ENCODE measurements at regions not wholly inside any gene's neighbourhood (a gene's known extent, or its start where the extent isn't known, plus 50 kb on each side); places are given as distances from the start of the nearest gene placed in this dataset.

DNA sequence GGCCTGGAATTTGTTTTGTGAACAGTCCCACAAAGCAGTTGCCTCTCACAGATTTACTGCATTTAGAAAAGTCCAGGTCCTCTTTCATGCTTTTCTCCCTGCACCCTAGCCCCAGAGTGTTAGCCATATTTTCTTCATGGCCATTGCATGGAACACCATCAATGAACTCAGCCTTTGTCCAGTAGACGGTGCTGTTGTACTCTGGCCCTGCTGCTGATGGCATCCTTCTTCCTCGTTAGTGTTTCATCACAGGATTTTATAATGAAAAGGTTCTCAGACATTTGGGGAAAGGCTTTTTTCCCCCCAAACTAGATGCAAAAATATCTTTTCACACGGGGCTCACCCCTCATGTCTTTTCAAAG, 93.0 kb upstream of the SLC25A13 start:
- Histone ChIP-seq H3K4me3 (no peak overlapping the region), H3K9me3 (ENCODE audit: low read depth) (no peaks in the 10 kb centered on the region), H3K36me3 (no peaks in the 10 kb centered on the region), H3K27me3 (no peaks in the 10 kb centered on the region), H3K27ac (no peak overlapping the region), H3K4me1 (ENCODE audit: low read depth) (peaks cover 10% of the 10 kb centered on the region)
- TF ChIP-seq, protein P1, sequence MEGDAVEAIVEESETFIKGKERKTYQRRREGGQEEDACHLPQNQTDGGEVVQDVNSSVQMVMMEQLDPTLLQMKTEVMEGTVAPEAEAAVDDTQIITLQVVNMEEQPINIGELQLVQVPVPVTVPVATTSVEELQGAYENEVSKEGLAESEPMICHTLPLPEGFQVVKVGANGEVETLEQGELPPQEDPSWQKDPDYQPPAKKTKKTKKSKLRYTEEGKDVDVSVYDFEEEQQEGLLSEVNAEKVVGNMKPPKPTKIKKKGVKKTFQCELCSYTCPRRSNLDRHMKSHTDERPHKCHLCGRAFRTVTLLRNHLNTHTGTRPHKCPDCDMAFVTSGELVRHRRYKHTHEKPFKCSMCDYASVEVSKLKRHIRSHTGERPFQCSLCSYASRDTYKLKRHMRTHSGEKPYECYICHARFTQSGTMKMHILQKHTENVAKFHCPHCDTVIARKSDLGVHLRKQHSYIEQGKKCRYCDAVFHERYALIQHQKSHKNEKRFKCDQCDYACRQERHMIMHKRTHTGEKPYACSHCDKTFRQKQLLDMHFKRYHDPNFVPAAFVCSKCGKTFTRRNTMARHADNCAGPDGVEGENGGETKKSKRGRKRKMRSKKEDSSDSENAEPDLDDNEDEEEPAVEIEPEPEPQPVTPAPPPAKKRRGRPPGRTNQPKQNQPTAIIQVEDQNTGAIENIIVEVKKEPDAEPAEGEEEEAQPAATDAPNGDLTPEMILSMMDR (IDR thresholded peaks at IDR 0.05; ENCODE audit: low read depth, low read length), result peak; percentile 61
- DNase-seq (ENCODE audit: low read depth in 1 of 2, low spot score in 1 of 2), result peak; percentile 36 to 59

DNA sequence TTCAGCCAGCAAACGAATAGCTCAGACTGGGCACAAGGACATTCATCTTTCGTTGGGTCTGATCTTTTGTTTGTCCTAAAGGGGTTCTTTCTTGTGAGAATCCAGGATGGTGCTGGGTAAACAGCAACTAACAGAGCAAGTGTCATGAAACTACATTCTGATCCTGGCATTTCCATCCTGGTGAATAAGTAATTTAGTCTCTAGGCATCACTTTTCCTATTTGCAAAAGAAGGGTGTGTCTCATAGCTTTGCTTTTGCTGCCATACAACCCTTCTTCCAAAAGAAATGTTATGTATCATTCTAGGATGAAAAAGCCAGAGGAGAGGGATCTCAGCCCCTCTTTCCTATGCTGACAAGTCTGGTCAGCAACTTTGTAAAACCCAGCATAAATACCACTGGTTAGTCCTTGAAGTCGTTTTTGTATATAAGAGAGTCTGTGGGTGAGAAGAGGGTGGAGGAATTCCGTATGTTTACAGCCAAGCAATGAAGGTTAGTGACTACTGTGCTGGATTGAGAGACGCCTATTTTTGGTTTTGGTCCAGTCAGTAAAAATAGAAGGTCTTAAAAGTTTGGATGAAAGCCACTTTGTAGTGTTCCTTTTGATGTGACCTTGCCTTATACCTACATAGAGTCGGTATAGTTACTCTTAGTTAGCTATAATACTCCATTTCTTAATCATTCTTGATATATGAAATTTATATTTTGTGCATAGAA, 88.4 kb upstream of the SLC25A13 start:
- TF ChIP-seq, protein P1 (IDR thresholded peaks at IDR 0.05; ENCODE audit: low read depth, low read length), result no peak
- no peaks in the 10 kb centered on the region for H3K27me3 ChIP-seq
- peaks cover 10% of the 10 kb centered on the region for H3K4me1 ChIP-seq (ENCODE audit: low read depth)
- peak in 1 of 2 donors; percentile 5 for DNase-seq (ENCODE audit: low read depth in 1 of 2, low spot score in 1 of 2)
- H3K36me3 ChIP-seq, result no peaks in the 10 kb centered on the region
- H3K4me3 ChIP-seq, result no peak overlapping the region
- H3K9me3 ChIP-seq (ENCODE audit: low read depth), result no peaks in the 10 kb centered on the region
- no peak overlapping the region for H3K27ac ChIP-seq

DNA sequence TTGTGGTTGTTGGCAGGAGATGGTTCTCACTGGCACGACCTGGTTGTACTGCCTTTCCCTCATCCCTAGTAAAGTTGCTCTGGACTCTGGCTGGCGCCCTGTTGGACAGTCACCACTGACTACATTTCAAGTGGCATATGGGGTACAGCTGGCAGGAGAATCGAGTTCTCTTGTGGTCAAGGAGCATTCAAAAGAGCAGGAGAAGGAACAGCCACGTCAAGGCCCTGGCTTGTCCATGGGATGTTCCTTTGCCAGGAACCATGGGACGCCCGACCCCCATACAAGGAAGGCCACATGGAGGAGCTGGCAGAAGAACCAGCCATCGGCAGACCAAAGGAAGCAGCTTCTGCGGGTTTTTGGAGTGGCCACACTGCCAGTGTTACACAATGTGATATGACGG, 87.0 kb upstream of the SLC25A13 start:
- peaks cover 10% of the 10 kb centered on the region for H3K4me1 ChIP-seq (ENCODE audit: low read depth)
- no peaks in the 10 kb centered on the region for H3K9me3 ChIP-seq (ENCODE audit: low read depth)
- H3K4me3 ChIP-seq, result no peak overlapping the region
- H3K27me3 ChIP-seq, result no peaks in the 10 kb centered on the region
- H3K36me3 ChIP-seq, result no peaks in the 10 kb centered on the region
- TF ChIP-seq, protein P1 (IDR thresholded peaks at IDR 0.05; ENCODE audit: low read depth, low read length), result no peak
- DNase-seq (ENCODE audit: low read depth in 1 of 2, low spot score in 1 of 2), result no peak
- no peak overlapping the region for H3K27ac ChIP-seq

DNA sequence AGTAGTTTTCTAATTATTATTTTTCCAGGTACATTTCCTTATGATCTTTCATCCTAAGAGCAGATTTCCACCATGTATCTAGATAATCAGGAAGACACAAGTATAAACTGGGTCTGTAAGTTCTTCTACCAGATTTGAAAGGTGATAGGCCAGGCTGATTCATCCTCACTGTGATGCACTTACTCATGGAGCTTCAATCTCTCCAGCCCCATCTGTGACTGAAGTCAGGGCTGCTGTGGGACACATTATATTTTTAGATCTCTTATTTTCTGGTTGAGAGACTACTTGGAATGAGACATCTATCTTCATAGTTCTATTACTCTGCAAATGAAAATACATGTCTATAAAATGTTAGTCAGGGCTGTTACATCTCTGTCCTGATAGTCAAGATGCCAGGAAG, 85.5 kb upstream of the SLC25A13 start:
- Histone ChIP-seq H3K27me3 (no peaks in the 10 kb centered on the region), H3K4me3 (no peak overlapping the region), H3K9me3 (ENCODE audit: low read depth) (no peaks in the 10 kb centered on the region), H3K27ac (no peak overlapping the region), H3K4me1 (ENCODE audit: low read depth) (peaks cover 10% of the 10 kb centered on the region), H3K36me3 (no peaks in the 10 kb centered on the region)
- TF ChIP-seq, protein P1 (IDR thresholded peaks at IDR 0.05; ENCODE audit: low read depth, low read length), result no peak
- DNase-seq (ENCODE audit: low read depth in 1 of 2, low spot score in 1 of 2), result no peak

DNA sequence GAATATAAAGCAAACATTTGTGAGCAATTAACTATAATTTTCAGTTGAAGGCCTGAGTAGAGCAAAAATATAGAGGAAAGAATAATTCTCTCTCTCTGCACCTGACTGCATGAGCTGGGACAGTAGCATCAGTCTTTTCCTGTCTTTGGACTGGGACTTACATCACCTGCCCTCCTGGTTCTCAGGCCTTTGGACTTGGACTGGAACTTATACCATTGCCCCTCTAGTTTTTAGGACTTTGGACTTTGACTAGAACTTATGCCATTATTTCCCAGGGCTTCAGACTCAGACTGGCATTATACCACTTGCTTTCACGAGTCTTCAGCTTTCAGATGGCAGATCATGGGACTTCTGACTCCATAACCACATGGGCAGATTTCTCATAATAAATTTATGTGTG, 81.0 kb upstream of the SLC25A13 start:
- H3K4me1 ChIP-seq (ENCODE audit: low read depth), result no peaks in the 10 kb centered on the region
- no peak for DNase-seq (ENCODE audit: low read depth in 1 of 2, low spot score in 1 of 2)
- H3K36me3 ChIP-seq, result no peaks in the 10 kb centered on the region
- no peak overlapping the region for H3K4me3 ChIP-seq
- H3K27ac ChIP-seq, result no peak overlapping the region
- no peaks in the 10 kb centered on the region for H3K9me3 ChIP-seq (ENCODE audit: low read depth)
- TF ChIP-seq, protein P1 (IDR thresholded peaks at IDR 0.05; ENCODE audit: low read depth, low read length), result no peak
- H3K27me3 ChIP-seq, result no peaks in the 10 kb centered on the region
